Spinal cord (tissue), 9 donors: ENCODE measurements at regions not wholly inside any gene's neighbourhood (a gene's known extent, or its start where the extent isn't known, plus 50 kb on each side); places are given as distances from the start of the nearest gene placed in this dataset.
A peak's percentile ranks its signal among the peaks of the same experiment; 100 is the strongest.
"Not testable (repeated sequence)": the region's sequence is repeated elsewhere in the genome, so short reads cannot be mapped to it uniquely, and the experiment has no call there.

Source experiments
- DNase-seq, 6 donors: peaks; one replicate each; pipeline versions ENCODE4 v3.0.0 to v3.0.0-alpha.2; 2013 to 2015; ENCODE audit warnings: low spot score in 6 of 6, low read depth in 4 of 6
- H3K27ac ChIP-seq: one replicate; pipeline ENCODE4 v1.5.1; 2013; ENCODE audit warnings: low read depth, low read length, control low read depth
- H3K27me3 ChIP-seq: one replicate; pipeline ENCODE4 v1.6.1; 2013; ENCODE audit warnings: low read length; ENCODE audit not compliant: control insufficient read depth, insufficient read depth
- H3K36me3 ChIP-seq: one replicate; pipeline ENCODE4 v1.6.1; 2013; ENCODE audit warnings: low read length; ENCODE audit not compliant: control insufficient read depth, insufficient read depth
- H3K4me1 ChIP-seq: one replicate; pipeline ENCODE4 v1.6.1; 2013; ENCODE audit warnings: low read length; ENCODE audit not compliant: control insufficient read depth, insufficient read depth
- H3K4me3 ChIP-seq: one replicate; pipeline ENCODE4 v1.5.1; 2013; ENCODE audit warnings: low read depth, low read length, control low read depth
- H3K9me3 ChIP-seq: one replicate; pipeline ENCODE4 v1.6.1; 2013; ENCODE audit warnings: low read length; ENCODE audit not compliant: control insufficient read depth, insufficient read depth
- WGBS: methylation state at CpG from one replicate; pipeline ENCODE4 v1.1.5; 2013; ENCODE audit warnings: missing lambda C conversion rate; ENCODE audit not compliant: insufficient coverage; 5-methylcytosine and 5-hydroxymethylcytosine counted together
- donor health status: healthy.

GRCh38 chr3:81182086-81182875 is 579.2 kb downstream of the GBE1 start:
- WGBS = 93% methylated on average over 12 of the region's 12 CpGs
- not testable (repeated sequence) for H3K4me3 ChIP-seq, H3K27me3 ChIP-seq, H3K27ac ChIP-seq, H3K9me3 ChIP-seq, DNase-seq, H3K4me1 ChIP-seq, H3K36me3 ChIP-seq

- DNase-seq = no peak
- H3K27me3 ChIP-seq = no peaks in the 10 kb centered on the region
- no peak overlapping the region for H3K4me3 ChIP-seq
- H3K4me1 ChIP-seq = no peaks in the 10 kb centered on the region
- no peak overlapping the region for H3K27ac ChIP-seq
- no peaks in the 10 kb centered on the region for H3K9me3 ChIP-seq
- no CpG with 5 or more reads among the region's 4 CpGs for WGBS
- H3K36me3 ChIP-seq = no peaks in the 10 kb centered on the region
These were observed 587.9 kb downstream of the GBE1 start for GRCh38 chr3:81173514-81173913.

- Histone ChIP-seq H3K9me3 (no peaks in the 10 kb centered on the region), H3K27me3 (no peaks in the 10 kb centered on the region), H3K27ac (no peak overlapping the region), H3K4me1 (no peaks in the 10 kb centered on the region), H3K4me3 (no peak overlapping the region), H3K36me3 (no peaks in the 10 kb centered on the region)
- DNase-seq = no peak
These were observed 591.1 kb downstream of the GBE1 start for GRCh38 chr3:81170298-81170697.

GRCh38 chr3:81164806-81165205 is 596.6 kb downstream of the GBE1 start:
- no peak for DNase-seq
- no peaks in the 10 kb centered on the region for H3K36me3 ChIP-seq
- H3K27ac ChIP-seq = no peak overlapping the region
- H3K4me3 ChIP-seq = no peak overlapping the region
- H3K4me1 ChIP-seq = no peaks in the 10 kb centered on the region
- no peaks in the 10 kb centered on the region for H3K27me3 ChIP-seq
- peaks cover 1% of the 10 kb centered on the region for H3K9me3 ChIP-seq
- WGBS = no CpG with 5 or more reads among the region's 3 CpGs

- Histone ChIP-seq H3K36me3 (no peaks in the 10 kb centered on the region), H3K27ac (no peak overlapping the region), H3K4me3 (no peak overlapping the region), H3K4me1 (no peaks in the 10 kb centered on the region), H3K27me3 (no peaks in the 10 kb centered on the region), H3K9me3 (peaks cover 1% of the 10 kb centered on the region)
- peak in 1 of 6 donors; percentile 14 for DNase-seq
- no CpG with 5 or more reads among the region's 1 CpG for WGBS
These were observed 599.6 kb downstream of the GBE1 start for GRCh38 chr3:81161851-81162250.

- Histone ChIP-seq H3K36me3 (no peaks in the 10 kb centered on the region), H3K27ac (no peak overlapping the region), H3K27me3 (no peaks in the 10 kb centered on the region), H3K4me1 (no peaks in the 10 kb centered on the region), H3K4me3 (no peak overlapping the region), H3K9me3 (peaks cover 1% of the 10 kb centered on the region)
- WGBS = 83% methylated on average over 2 of the region's 4 CpGs
- DNase-seq = no peak
These were observed 600.3 kb downstream of the GBE1 start for GRCh38 chr3:81161100-81161499.

GRCh38 chr3:81154611-81155143 is 606.8 kb downstream of the GBE1 start:
- H3K27ac ChIP-seq = no peak overlapping the region
- H3K36me3 ChIP-seq = no peaks in the 10 kb centered on the region
- H3K27me3 ChIP-seq = no peaks in the 10 kb centered on the region
- no peak overlapping the region for H3K4me3 ChIP-seq
- WGBS = 94% methylated on average over 7 of the region's 7 CpGs
- DNase-seq = no peak
- no peaks in the 10 kb centered on the region for H3K9me3 ChIP-seq
- H3K4me1 ChIP-seq = no peaks in the 10 kb centered on the region

- Histone ChIP-seq H3K4me1 (no peaks in the 10 kb centered on the region), H3K4me3 (no peak overlapping the region), H3K36me3 (no peaks in the 10 kb centered on the region), H3K27ac (no peak overlapping the region), H3K27me3 (no peaks in the 10 kb centered on the region), H3K9me3 (no peaks in the 10 kb centered on the region)
- no peak for DNase-seq
- WGBS = no CpG with 5 or more reads among the region's 2 CpGs
These were observed 609.3 kb downstream of the GBE1 start for GRCh38 chr3:81152156-81152555.

GRCh38 chr3:81132995-81133394 is 628.5 kb downstream of the GBE1 start:
- no peak for DNase-seq
- Histone ChIP-seq H3K4me1 (no peaks in the 10 kb centered on the region), H3K27me3 (no peaks in the 10 kb centered on the region), H3K36me3 (no peaks in the 10 kb centered on the region), H3K27ac (no peak overlapping the region), H3K4me3 (no peak overlapping the region), H3K9me3 (no peaks in the 10 kb centered on the region)
- no CpG with 5 or more reads among the region's 1 CpG for WGBS

- WGBS = 27% methylated on average over 2 of the region's 5 CpGs
- Histone ChIP-seq H3K27me3 (no peaks in the 10 kb centered on the region), H3K27ac (no peak overlapping the region)
These were observed 655.5 kb downstream of the GBE1 start for GRCh38 chr3:81105789-81106488.

More at GRCh38 chr3:81105789-81106488, 655.5 kb downstream of the GBE1 start:
- Histone ChIP-seq H3K4me3 (no peak overlapping the region), H3K36me3 (no peaks in the 10 kb centered on the region), H3K4me1 (no peaks in the 10 kb centered on the region), H3K9me3 (no peaks in the 10 kb centered on the region)
- DNase-seq = no peak
